ENCODE measurements at regions not wholly inside any gene's neighbourhood (a gene's known extent, or its start where the extent isn't known, plus 50 kb on each side); places are given as distances from the start of the nearest gene placed in this dataset.

- no TSS peak for BruUV-seq (replicated peaks)
- Histone ChIP-seq H3K4me3 (ENCODE audit: low read depth, low read length, poor library complexity, severe bottlenecking) (no peak overlapping the region), H3K27me3 (replicated peaks; ENCODE audit: insufficient read depth, low read depth, low read length, poor library complexity) (peaks cover 4% of the 10 kb centered on the region), H3K9me3 (ENCODE audit: low read depth, low read length, poor library complexity, severe bottlenecking) (no peaks in the 10 kb centered on the region), H3K27ac (ENCODE audit: low read depth, low read length, poor library complexity, severe bottlenecking) (no peak overlapping the region), H3K36me3 (ENCODE audit: insufficient read depth, low read length, poor library complexity, severe bottlenecking) (no peaks in the 10 kb centered on the region), H3K4me1 (ENCODE audit: insufficient read depth, low read length, poor library complexity, severe bottlenecking) (no peaks in the 10 kb centered on the region)
- intact Hi-C loops (cut with micrococcal nuclease; ENCODE audit: unreplicated experiment): no loop called here
- DNase-seq (ENCODE audit: low spot score): no peak
- TF ChIP-seq EZH2 (IDR thresholded peaks at IDR 0.05; ENCODE audit: borderline replicate concordance, low read depth, low read length, poor library complexity, severe bottlenecking) (no peak), CTCF (conservative IDR thresholded peaks at IDR 0.05; ENCODE audit: low read depth, low read length) (no peak)
- POLR2A ChIA-PET (ENCODE audit: low non-redundant PET): no interaction called here
- CTCF ChIA-PET: no interaction called here
Observed at GRCh38 chr5:57948091-57948490, 465.5 kb upstream of the ACTBL2 start.

GRCh38 chr5:57947181-57947580 is 464.6 kb upstream of the ACTBL2 start:
- no peak overlapping the region for H3K4me3 ChIP-seq (ENCODE audit: low read depth, low read length, poor library complexity, severe bottlenecking)
- intact Hi-C loops (cut with micrococcal nuclease; ENCODE audit: unreplicated experiment): no loop called here
- no TSS peak for BruUV-seq (replicated peaks)
- no peaks in the 10 kb centered on the region for H3K36me3 ChIP-seq (ENCODE audit: insufficient read depth, low read length, poor library complexity, severe bottlenecking)
- DNase-seq (ENCODE audit: low spot score): no peak
- H3K9me3 ChIP-seq (ENCODE audit: low read depth, low read length, poor library complexity, severe bottlenecking): no peaks in the 10 kb centered on the region
- no peaks in the 10 kb centered on the region for H3K27me3 ChIP-seq (replicated peaks; ENCODE audit: insufficient read depth, low read depth, low read length, poor library complexity)
- H3K4me1 ChIP-seq (ENCODE audit: insufficient read depth, low read length, poor library complexity, severe bottlenecking): no peaks in the 10 kb centered on the region
- H3K27ac ChIP-seq (ENCODE audit: low read depth, low read length, poor library complexity, severe bottlenecking): no peak overlapping the region
- ChIA-PET POLR2A (ENCODE audit: low non-redundant PET) (no interaction called here), CTCF (no interaction called here)
- TF ChIP-seq CTCF (conservative IDR thresholded peaks at IDR 0.05; ENCODE audit: low read depth, low read length) (no peak), EZH2 (IDR thresholded peaks at IDR 0.05; ENCODE audit: borderline replicate concordance, low read depth, low read length, poor library complexity, severe bottlenecking) (no peak)

- no TSS peak for BruUV-seq (replicated peaks)
- ChIA-PET POLR2A (ENCODE audit: low non-redundant PET) (no interaction called here), CTCF (no interaction called here)
- no peaks in the 10 kb centered on the region for H3K4me1 ChIP-seq (ENCODE audit: insufficient read depth, low read length, poor library complexity, severe bottlenecking)
- DNase-seq (ENCODE audit: low spot score): no peak
- no peak overlapping the region for H3K4me3 ChIP-seq (ENCODE audit: low read depth, low read length, poor library complexity, severe bottlenecking)
- H3K27me3 ChIP-seq (replicated peaks; ENCODE audit: insufficient read depth, low read depth, low read length, poor library complexity): no peaks in the 10 kb centered on the region
- no peaks in the 10 kb centered on the region for H3K36me3 ChIP-seq (ENCODE audit: insufficient read depth, low read length, poor library complexity, severe bottlenecking)
- no peak for TF ChIP-seq CTCF (conservative IDR thresholded peaks at IDR 0.05; ENCODE audit: low read depth, low read length)
- TF ChIP-seq EZH2 (IDR thresholded peaks at IDR 0.05; ENCODE audit: borderline replicate concordance, low read depth, low read length, poor library complexity, severe bottlenecking): no peak
- H3K27ac ChIP-seq (ENCODE audit: low read depth, low read length, poor library complexity, severe bottlenecking): no peak overlapping the region
- intact Hi-C loops (cut with micrococcal nuclease; ENCODE audit: unreplicated experiment): no loop called here
- no peaks in the 10 kb centered on the region for H3K9me3 ChIP-seq (ENCODE audit: low read depth, low read length, poor library complexity, severe bottlenecking)
Observed at GRCh38 chr5:57940879-57941278, 458.3 kb upstream of the ACTBL2 start.
